DMS 273 (cell line): ENCODE measurements at regions not wholly inside any gene's neighbourhood (a gene's known extent, or its start where the extent isn't known, plus 50 kb on each side); places are given as distances from the start of the nearest gene placed in this dataset.
"Not testable (repeated sequence)": the region's sequence is repeated elsewhere in the genome, so short reads cannot be mapped to it uniquely, and the experiment has no call there.

Experiments used
- DNase-seq: peaks from one replicate; lab custom pipeline; 2025; ENCODE audit not compliant: unreplicated experiment; lab: John Stamatoyannopoulos, UW

GRCh38 chr12:127081058-127081457, 1185.9 kb upstream of the TMEM132C start:
- DNase-seq = no peak

GRCh38 chr12:127083008-127083949, 1183.7 kb upstream of the TMEM132C start:
- peak; percentile 79 for DNase-seq

- DNase-seq = peak; percentile 4
These were observed 1165.9 kb upstream of the TMEM132C start for GRCh38 chr12:127101076-127101475.

GRCh38 chr12:127106041-127106440, 1160.9 kb upstream of the TMEM132C start:
- DNase-seq = no peak

- no peak for DNase-seq
These were observed 1160.3 kb upstream of the TMEM132C start for GRCh38 chr12:127106697-127107096.

GRCh38 chr12:127107744-127108143, 1159.2 kb upstream of the TMEM132C start:
- DNase-seq = no peak

GRCh38 chr12:127108360-127109215, 1158.4 kb upstream of the TMEM132C start:
- peak; percentile 66 for DNase-seq

- no peak for DNase-seq
These were observed 1153.0 kb upstream of the TMEM132C start for GRCh38 chr12:127113945-127114344.

- DNase-seq = no peak
These were observed 1151.4 kb upstream of the TMEM132C start for GRCh38 chr12:127115468-127116035.

- no peak for DNase-seq
These were observed 1148.7 kb upstream of the TMEM132C start for GRCh38 chr12:127118251-127118650.

GRCh38 chr12:127119600-127120140, 1147.3 kb upstream of the TMEM132C start:
- no peak for DNase-seq

- no peak for DNase-seq
These were observed 1146.1 kb upstream of the TMEM132C start for GRCh38 chr12:127120851-127121250.

- DNase-seq = no peak
These were observed 1145.4 kb upstream of the TMEM132C start for GRCh38 chr12:127121494-127122084.

GRCh38 chr12:127125607-127126259, 1141.2 kb upstream of the TMEM132C start:
- DNase-seq = peak; percentile 12

GRCh38 chr12:127126260-127126628, 1140.7 kb upstream of the TMEM132C start:
- DNase-seq = no peak

GRCh38 chr12:127127897-127128296, 1139.1 kb upstream of the TMEM132C start:
- DNase-seq = no peak

- no peak for DNase-seq
These were observed 1136.4 kb upstream of the TMEM132C start for GRCh38 chr12:127130506-127131124.

GRCh38 chr12:127133675-127134335, 1133.2 kb upstream of the TMEM132C start:
- no peak for DNase-seq

GRCh38 chr12:127140864-127141484, 1126.0 kb upstream of the TMEM132C start:
- DNase-seq = not testable (repeated sequence)
